Stomach (tissue), 8 donors: ENCODE measurements at regions not wholly inside any gene's neighbourhood (a gene's known extent, or its start where the extent isn't known, plus 50 kb on each side); places are given as distances from the start of the nearest gene placed in this dataset.

ENCODE experiments used
- DNase-seq, 2 donors: peaks; one replicate each; pipeline versions ENCODE4 v3.0.0 to v3.0.0-alpha.2; 2013 to 2019
- H3K27ac ChIP-seq, 5 donors: fragments of 200-600 bp in 4 of 5; sonication (generic) in 4 of 5; one replicate each; pipeline ENCODE4 v1.5.1; 2013 to 2019; ENCODE audit warnings: mild to moderate bottlenecking in 1 of 5, moderate library complexity in 1 of 5
- H3K27me3 ChIP-seq, 3 donors: fragments of 200-600 bp; sonication (generic); one replicate each; pipeline ENCODE4 v1.5.1; 2017 to 2019; ENCODE audit warnings: mixed run types in 1 of 3
- H3K36me3 ChIP-seq, 4 donors: fragments of 200-600 bp; sonication (generic); 1 replicate in 3 of 4; 2 replicates in 1 of 4; pipeline ENCODE4 v1.5.1; 2016 to 2019
- H3K4me1 ChIP-seq, 4 donors: fragments of 200-600 bp; sonication (generic); one replicate each; pipeline ENCODE4 v1.5.1; 2016 to 2019
- H3K4me3 ChIP-seq, 4 donors: fragments of 200-600 bp; sonication (generic) in 3 of 4; one replicate each; pipeline ENCODE4 v1.5.1; 2016 to 2019; ENCODE audit warnings: mild to moderate bottlenecking in 1 of 4
- H3K9me3 ChIP-seq, 4 donors: fragments of 200-600 bp; sonication (generic); one replicate each; pipeline ENCODE4 v1.5.1; 2016 to 2019
- CTCF ChIP-seq, 7 experiments: fragments of 450-650 bp in 4 of 7; fragments of 200-600 bp in 3 of 7; sonication (generic) in 3 of 7; IDR thresholded peaks; one replicate each; pipeline ENCODE4 v1.5.1; 2016 to 2019; ENCODE audit warnings: antibody characterized with exemption in 7 of 7, control low read depth in 2 of 7, mild to moderate bottlenecking in 1 of 7
- EP300 ChIP-seq: sonication (generic); formaldehyde crosslinking; IDR thresholded peaks from one replicate; pipeline ENCODE4 v1.6.1; 2017; ENCODE audit warnings: antibody characterized with exemption
- POLR2A ChIP-seq, 4 donors: fragments of 450-650 bp; IDR thresholded peaks; one replicate each; pipeline ENCODE4 v1.6.1; 2016; ENCODE audit warnings: antibody characterized with exemption in 4 of 4, control low read depth in 2 of 4, mild to moderate bottlenecking in 1 of 4, moderate library complexity in 1 of 4
- POLR2AphosphoS5 ChIP-seq, 3 donors: sonication (generic); formaldehyde crosslinking; IDR thresholded peaks; one replicate each; pipeline ENCODE4 v1.6.1; 2016; ENCODE audit warnings: antibody characterized with exemption in 3 of 3
- WGBS, 5 donors: extraction: QIAGEN DNeasy Blood & Tissue Kit in 3 of 5; methylation state at CpG; one replicate each; pipeline versions ENCODE4 v1.1.5 to v1.1.7; 2013 to 2018; 5-methylcytosine and 5-hydroxymethylcytosine counted together
- intact Hi-C: fragments of 100-400 bp; cut with DNase I; formaldehyde crosslinking; loops from one replicate; pipeline ENCODE4 v1.15.1; 2023; ENCODE audit warnings: low total_unique reads
- donor health status: healthy with polysubstance abuse.
- donor health status: Bipolar disorder and iron deficiency.
- donor health status: healthy.

GRCh38 chr17:72514321-72514861 lies 393.6 kb downstream of the SOX9 start:
- TF ChIP-seq POLR2AphosphoS5 (IDR thresholded peaks at IDR 0.05) (no peak), POLR2A (IDR thresholded peaks at IDR 0.05) (no peak), EP300 (no peak), CTCF (IDR thresholded peaks at IDR 0.05) (no peak)
- Histone ChIP-seq H3K27me3 (peaks cover 0 to 2% (median 0%) of the 10 kb centered on the region in 3 donors), H3K9me3 (no peaks in the 10 kb centered on the region), H3K4me1 (peaks cover 55 to 85% (median 67%) of the 10 kb centered on the region in 4 donors), H3K4me3 (no peak overlapping the region), H3K27ac (peak overlapping the region; percentile 59 to 81 (median 71)), H3K36me3 (no peaks in the 10 kb centered on the region)
- intact Hi-C loops: no loop called here
- DNase-seq: no peak
- 81 to 88% (median 84%) methylated on average over 7 of the region's 7 CpGs for WGBS, 5 donors

GRCh38 chr17:72514891-72515290 lies 394.1 kb downstream of the SOX9 start:
- peaks cover 0 to 2% (median 0%) of the 10 kb centered on the region in 3 donors for H3K27me3 ChIP-seq
- WGBS, 5 donors: 36 to 61% (median 43%) methylated on average over 6 of the region's 6 CpGs
- DNase-seq: peak in 1 of 2 donors; percentile 82
- H3K4me3 ChIP-seq: no peak overlapping the region
- intact Hi-C loops: no loop called here
- peak overlapping the region; percentile 59 to 81 (median 71) for H3K27ac ChIP-seq
- TF ChIP-seq POLR2AphosphoS5 (IDR thresholded peaks at IDR 0.05) (no peak), EP300 (no peak), CTCF (IDR thresholded peaks at IDR 0.05) (no peak), POLR2A (IDR thresholded peaks at IDR 0.05) (no peak)
- H3K4me1 ChIP-seq: peaks cover 57 to 87% (median 69%) of the 10 kb centered on the region in 4 donors
- no peaks in the 10 kb centered on the region for H3K36me3 ChIP-seq
- H3K9me3 ChIP-seq: no peaks in the 10 kb centered on the region

- DNase-seq: peak; percentile 50 to 86
- peaks cover 0 to 2% (median 0%) of the 10 kb centered on the region in 3 donors for H3K27me3 ChIP-seq
- no peak overlapping the region for H3K4me3 ChIP-seq
- intact Hi-C loops: no loop called here
- peaks cover 51 to 87% (median 64%) of the 10 kb centered on the region in 4 donors for H3K4me1 ChIP-seq
- WGBS, 5 donors: 33 to 59% (median 39%) methylated on average over 13 of the region's 13 CpGs
- no peaks in the 10 kb centered on the region for H3K9me3 ChIP-seq
- peak overlapping the region; percentile 59 to 81 (median 71) for H3K27ac ChIP-seq
- TF ChIP-seq CTCF (IDR thresholded peaks at IDR 0.05) (no peak), POLR2A (IDR thresholded peaks at IDR 0.05) (no peak), EP300 (no peak), POLR2AphosphoS5 (IDR thresholded peaks at IDR 0.05) (peak in 1 of 3 donors; percentile 19)
- H3K36me3 ChIP-seq: no peaks in the 10 kb centered on the region
Observed at GRCh38 chr17:72515291-72516065, 394.7 kb downstream of the SOX9 start.

GRCh38 chr17:72516772-72517399 lies 396.1 kb downstream of the SOX9 start:
- intact Hi-C loops: no loop called here
- no peaks in the 10 kb centered on the region for H3K9me3 ChIP-seq
- TF ChIP-seq POLR2A (IDR thresholded peaks at IDR 0.05): no peak
- TF ChIP-seq POLR2AphosphoS5 (IDR thresholded peaks at IDR 0.05): no peak
- TF ChIP-seq EP300: no peak
- TF ChIP-seq CTCF (IDR thresholded peaks at IDR 0.05): no peak
- peak overlapping the region; percentile 22 to 86 (median 83) for H3K27ac ChIP-seq
- H3K36me3 ChIP-seq: no peaks in the 10 kb centered on the region
- H3K4me1 ChIP-seq: peaks cover 44 to 78% (median 63%) of the 10 kb centered on the region in 4 donors
- 53 to 69% (median 63%) methylated on average over 15 of the region's 15 CpGs for WGBS, 5 donors
- no peak overlapping the region for H3K4me3 ChIP-seq
- peaks cover 0 to 2% (median 0%) of the 10 kb centered on the region in 3 donors for H3K27me3 ChIP-seq
- DNase-seq: no peak
